Lower lobe of right lung (tissue), 2 donors: ENCODE measurements at regions not wholly inside any gene's neighbourhood (a gene's known extent, or its start where the extent isn't known, plus 50 kb on each side); places are given as distances from the start of the nearest gene placed in this dataset.

Source experiments
- ATAC-seq, 2 donors: fragments of 200-7000 bp; cut with Tn5 transposase; one replicate each; pipeline ENCODE4 v1.9.1; 2020 to 2022; ENCODE audit warnings: mild to moderate bottlenecking in 2 of 2, moderate library complexity in 2 of 2
- DNase-seq: peaks from one replicate; pipeline ENCODE4 v3.0.0-alpha.2; 2020
- H3K27ac ChIP-seq: fragments of 200-600 bp; one replicate; pipeline ENCODE4 v1.8.0; 2022
- H3K27me3 ChIP-seq: fragments of 200-600 bp; one replicate; pipeline ENCODE4 v1.8.0; 2022; ENCODE audit warnings: low read depth
- H3K36me3 ChIP-seq: fragments of 200-600 bp; one replicate; pipeline ENCODE4 v1.8.0; 2022; ENCODE audit warnings: mild to moderate bottlenecking
- H3K4me1 ChIP-seq: fragments of 200-600 bp; one replicate; pipeline ENCODE4 v1.8.0; 2022
- H3K4me3 ChIP-seq: fragments of 200-600 bp; one replicate; pipeline ENCODE4 v1.8.0; 2022; ENCODE audit warnings: mild to moderate bottlenecking
- H3K9me3 ChIP-seq: fragments of 200-600 bp; one replicate; pipeline ENCODE4 v1.8.0; 2022
- CTCF ChIP-seq: fragments of 200-600 bp; IDR thresholded peaks from one replicate; pipeline ENCODE4 v1.8.0; 2022; ENCODE audit warnings: antibody characterized with exemption, mild to moderate bottlenecking
- intact Hi-C: fragments of 100-400 bp; cut with DNase I; formaldehyde crosslinking; loops from one replicate; pipeline ENCODE4 v1.11.0; 2022
- donor health status: DM: no; HTN: yes; CAD: no; lungs with severe emphysema.

GRCh38 chr4:71958978-71959377 is 72.8 kb upstream of the NPFFR2 start:
- no peak for TF ChIP-seq CTCF
- intact Hi-C loops, result no loop called here
- no peak for DNase-seq
- no peaks in the 10 kb centered on the region for H3K4me1 ChIP-seq
- H3K9me3 ChIP-seq, result no peaks in the 10 kb centered on the region
- no peaks in the 10 kb centered on the region for H3K36me3 ChIP-seq
- no peak overlapping the region for H3K27ac ChIP-seq
- no peak overlapping the region for H3K4me3 ChIP-seq
- H3K27me3 ChIP-seq, result no peaks in the 10 kb centered on the region
- no peak for ATAC-seq

- DNase-seq (no peak), ATAC-seq (no peak)
- Histone ChIP-seq H3K9me3 (no peaks in the 10 kb centered on the region), H3K4me1 (no peaks in the 10 kb centered on the region), H3K4me3 (no peak overlapping the region), H3K27ac (no peak overlapping the region), H3K27me3 (no peaks in the 10 kb centered on the region), H3K36me3 (no peaks in the 10 kb centered on the region)
- no peak for TF ChIP-seq CTCF
- intact Hi-C loops, result no loop called here
Measured at GRCh38 chr4:71962622-71963264, 69.1 kb upstream of the NPFFR2 start.

- Histone ChIP-seq H3K27me3 (no peaks in the 10 kb centered on the region), H3K36me3 (no peaks in the 10 kb centered on the region), H3K27ac (no peak overlapping the region), H3K4me1 (no peaks in the 10 kb centered on the region), H3K9me3 (no peaks in the 10 kb centered on the region), H3K4me3 (no peak overlapping the region)
- DNase-seq, result no peak
- ATAC-seq, result no peak
- no peak for TF ChIP-seq CTCF
- intact Hi-C loops, result no loop called here
Measured at GRCh38 chr4:71974681-71975080, 57.1 kb upstream of the NPFFR2 start.

- H3K27me3 ChIP-seq, result no peaks in the 10 kb centered on the region
- TF ChIP-seq CTCF, result no peak
- H3K9me3 ChIP-seq, result no peaks in the 10 kb centered on the region
- DNase-seq, result no peak
- ATAC-seq, result no peak
- no peaks in the 10 kb centered on the region for H3K36me3 ChIP-seq
- intact Hi-C loops, result no loop called here
- H3K27ac ChIP-seq, result no peak overlapping the region
- no peaks in the 10 kb centered on the region for H3K4me1 ChIP-seq
- H3K4me3 ChIP-seq, result no peak overlapping the region
Measured at GRCh38 chr4:71976523-71976922, 55.3 kb upstream of the NPFFR2 start.

GRCh38 chr4:71978210-71978835 is 53.5 kb upstream of the NPFFR2 start:
- Histone ChIP-seq H3K27ac (no peak overlapping the region), H3K9me3 (no peaks in the 10 kb centered on the region), H3K4me3 (no peak overlapping the region), H3K36me3 (no peaks in the 10 kb centered on the region), H3K4me1 (no peaks in the 10 kb centered on the region), H3K27me3 (no peaks in the 10 kb centered on the region)
- ATAC-seq (no peak), DNase-seq (no peak)
- TF ChIP-seq CTCF, result no peak
- intact Hi-C loops, result no loop called here
